ENCODE measurements at regions not wholly inside any gene's neighbourhood (a gene's known extent, or its start where the extent isn't known, plus 50 kb on each side); places are given as distances from the start of the nearest gene placed in this dataset.
"Not testable (repeated sequence)": the region's sequence is repeated elsewhere in the genome, so short reads cannot be mapped to it uniquely, and the experiment has no call there.

DNA sequence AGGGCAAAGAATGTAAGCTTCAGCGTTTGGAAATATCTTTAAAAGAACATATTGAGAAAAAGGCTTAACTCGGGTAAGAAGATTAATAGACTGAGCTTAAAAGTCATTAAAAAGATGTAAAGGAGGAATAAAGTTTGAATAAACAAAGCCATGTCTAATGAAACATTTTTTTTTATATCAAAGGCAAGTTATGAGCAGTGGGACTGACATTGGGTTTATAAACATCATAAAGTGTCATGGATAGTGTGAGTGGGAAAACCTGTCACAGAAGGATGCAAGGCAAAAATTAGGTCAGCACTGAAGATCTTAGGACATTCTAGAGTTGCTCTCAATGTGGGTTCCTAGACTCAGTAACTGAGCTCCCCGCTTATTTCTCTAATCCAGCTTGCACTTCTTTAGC lies 438.0 kb upstream of the CDH11 start:
- DNase-seq, result no peak
- Histone ChIP-seq H3K9me3 (ENCODE audit: control insufficient read depth, low read length) (no peaks in the 10 kb centered on the region), H3K36me3 (ENCODE audit: control insufficient read depth, insufficient read depth, low read length) (no peaks in the 10 kb centered on the region), H3K27me3 (replicated peaks; ENCODE audit: control insufficient read depth, insufficient read depth, low read length, poor library complexity, severe bottlenecking) (no peaks in the 10 kb centered on the region), H3K4me3 (ENCODE audit: insufficient read depth, low read depth, low read length, poor library complexity, severe bottlenecking) (no peak overlapping the region), H3K27ac (ENCODE audit: insufficient read depth, low read length, poor library complexity, severe bottlenecking) (no peak overlapping the region), H3K4me1 (ENCODE audit: control insufficient read depth, insufficient read depth, low read length, poor library complexity, severe bottlenecking) (no peaks in the 10 kb centered on the region)

DNA sequence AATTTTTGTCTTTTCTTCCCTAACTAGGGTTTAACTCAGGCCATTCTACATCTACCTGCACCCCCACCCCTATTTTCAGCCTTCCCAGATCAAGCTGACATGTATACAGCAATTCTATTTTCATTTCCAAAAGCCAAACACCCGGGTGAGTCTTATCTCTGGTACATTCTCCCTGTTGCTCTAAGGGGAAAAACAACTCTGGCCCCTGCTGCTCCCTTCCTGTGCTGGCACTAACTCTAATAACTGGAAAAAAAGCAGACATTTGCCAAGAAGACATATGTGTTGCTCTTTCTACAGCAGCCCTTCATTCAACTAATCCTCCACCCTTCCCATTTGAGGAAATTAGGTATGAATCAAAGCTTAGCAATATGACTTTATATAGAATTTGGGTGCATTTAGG lies 427.8 kb upstream of the CDH11 start:
- not testable (repeated sequence) for DNase-seq; H3K27ac ChIP-seq (ENCODE audit: insufficient read depth, low read length, poor library complexity, severe bottlenecking); H3K4me1 ChIP-seq (ENCODE audit: control insufficient read depth, insufficient read depth, low read length, poor library complexity, severe bottlenecking); H3K36me3 ChIP-seq (ENCODE audit: control insufficient read depth, insufficient read depth, low read length); H3K4me3 ChIP-seq (ENCODE audit: insufficient read depth, low read depth, low read length, poor library complexity, severe bottlenecking); H3K9me3 ChIP-seq (ENCODE audit: control insufficient read depth, low read length); H3K27me3 ChIP-seq (replicated peaks; ENCODE audit: control insufficient read depth, insufficient read depth, low read length, poor library complexity, severe bottlenecking)

DNA sequence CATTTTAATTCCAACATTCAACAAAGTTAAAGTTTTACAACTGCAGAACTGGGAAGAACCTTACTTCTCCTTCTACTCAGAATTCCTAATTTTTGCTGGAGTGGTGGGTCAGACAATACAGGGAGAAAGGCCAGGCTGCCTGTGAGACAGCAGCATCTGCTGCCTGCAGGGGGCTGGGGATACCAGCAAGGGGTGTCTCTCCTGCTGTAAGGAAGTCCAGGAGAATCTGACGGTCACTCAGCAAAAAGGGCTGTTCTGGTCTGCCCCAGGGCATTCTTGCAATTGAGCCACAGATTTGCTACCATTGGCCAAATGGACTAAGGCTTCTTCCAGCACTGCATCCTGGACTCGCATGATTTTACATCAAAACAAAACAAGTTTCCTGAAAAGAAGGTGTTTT lies 426.6 kb upstream of the CDH11 start:
- no peak overlapping the region for H3K27ac ChIP-seq (ENCODE audit: insufficient read depth, low read length, poor library complexity, severe bottlenecking)
- DNase-seq, result no peak

DNA sequence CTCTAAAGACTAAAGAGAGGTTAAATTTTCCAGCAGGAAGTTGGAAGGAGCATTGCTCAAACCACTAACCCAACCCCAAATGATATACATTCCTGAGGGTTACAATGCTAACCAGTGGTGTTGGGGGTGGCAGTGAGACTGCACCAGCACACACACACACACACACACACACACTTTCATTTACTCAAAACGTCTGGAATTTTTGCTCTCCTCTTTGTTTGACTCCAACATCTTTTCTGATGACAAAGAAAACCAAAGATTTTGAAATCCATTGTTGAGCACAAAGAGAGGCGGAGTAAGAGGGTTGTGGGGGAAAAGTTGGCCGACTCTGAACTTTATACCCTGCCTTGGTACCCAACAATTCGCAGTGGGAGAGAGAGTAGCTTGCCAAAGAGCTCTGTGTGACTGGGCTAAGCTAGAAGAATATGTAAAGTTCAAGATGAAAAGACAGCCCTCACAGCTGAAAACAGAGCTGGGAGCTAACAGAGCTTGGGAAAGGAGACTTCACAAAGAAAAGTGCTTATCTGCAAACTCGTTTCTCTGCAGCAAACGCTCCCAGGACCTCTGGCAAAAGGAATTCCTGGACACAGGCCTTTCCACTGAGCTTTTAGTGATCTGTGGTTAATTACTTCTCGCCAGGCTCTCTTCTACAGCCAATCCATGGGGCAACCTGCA lies 426.0 kb upstream of the CDH11 start:
- H3K4me1 ChIP-seq (ENCODE audit: control insufficient read depth, insufficient read depth, low read length, poor library complexity, severe bottlenecking), result no peaks in the 10 kb centered on the region
- H3K36me3 ChIP-seq (ENCODE audit: control insufficient read depth, insufficient read depth, low read length), result no peaks in the 10 kb centered on the region
- DNase-seq, result no peak
- no peaks in the 10 kb centered on the region for H3K27me3 ChIP-seq (replicated peaks; ENCODE audit: control insufficient read depth, insufficient read depth, low read length, poor library complexity, severe bottlenecking)
- no peak overlapping the region for H3K4me3 ChIP-seq (ENCODE audit: insufficient read depth, low read depth, low read length, poor library complexity, severe bottlenecking)
- H3K27ac ChIP-seq (ENCODE audit: insufficient read depth, low read length, poor library complexity, severe bottlenecking), result no peak overlapping the region
- no peaks in the 10 kb centered on the region for H3K9me3 ChIP-seq (ENCODE audit: control insufficient read depth, low read length)

More for the DNA sequence above, 426.6 kb upstream of the CDH11 start:
- H3K9me3 ChIP-seq (ENCODE audit: control insufficient read depth, low read length), result no peaks in the 10 kb centered on the region
- no peaks in the 10 kb centered on the region for H3K4me1 ChIP-seq (ENCODE audit: control insufficient read depth, insufficient read depth, low read length, poor library complexity, severe bottlenecking)
- no peak overlapping the region for H3K4me3 ChIP-seq (ENCODE audit: insufficient read depth, low read depth, low read length, poor library complexity, severe bottlenecking)
- H3K36me3 ChIP-seq (ENCODE audit: control insufficient read depth, insufficient read depth, low read length), result no peaks in the 10 kb centered on the region
- no peaks in the 10 kb centered on the region for H3K27me3 ChIP-seq (replicated peaks; ENCODE audit: control insufficient read depth, insufficient read depth, low read length, poor library complexity, severe bottlenecking)

DNA sequence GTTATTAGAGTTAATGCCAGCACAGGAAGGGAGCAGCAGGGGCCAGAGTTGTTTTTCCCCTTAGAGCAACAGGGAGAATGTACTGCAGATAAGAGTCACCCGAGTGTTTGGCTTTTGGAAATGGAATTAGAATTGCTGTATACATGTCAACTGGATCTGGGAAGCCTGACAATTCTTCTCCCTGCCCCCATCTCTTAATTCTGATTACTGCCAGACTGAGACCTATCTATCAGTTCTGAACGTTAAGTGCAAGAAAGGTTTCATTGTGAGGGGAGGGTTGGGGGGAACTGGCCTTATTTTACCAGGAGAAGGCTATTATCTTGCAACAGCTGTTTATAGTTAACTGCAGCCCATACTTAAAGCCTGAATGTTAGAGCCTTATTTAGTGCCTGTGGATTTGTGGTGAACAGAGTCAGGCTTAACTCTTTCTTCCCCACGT lies 424.5 kb upstream of the CDH11 start:
- Histone ChIP-seq H3K4me1 (ENCODE audit: control insufficient read depth, insufficient read depth, low read length, poor library complexity, severe bottlenecking) (no peaks in the 10 kb centered on the region), H3K4me3 (ENCODE audit: insufficient read depth, low read depth, low read length, poor library complexity, severe bottlenecking) (no peak overlapping the region), H3K27ac (ENCODE audit: insufficient read depth, low read length, poor library complexity, severe bottlenecking) (no peak overlapping the region)

DNA sequence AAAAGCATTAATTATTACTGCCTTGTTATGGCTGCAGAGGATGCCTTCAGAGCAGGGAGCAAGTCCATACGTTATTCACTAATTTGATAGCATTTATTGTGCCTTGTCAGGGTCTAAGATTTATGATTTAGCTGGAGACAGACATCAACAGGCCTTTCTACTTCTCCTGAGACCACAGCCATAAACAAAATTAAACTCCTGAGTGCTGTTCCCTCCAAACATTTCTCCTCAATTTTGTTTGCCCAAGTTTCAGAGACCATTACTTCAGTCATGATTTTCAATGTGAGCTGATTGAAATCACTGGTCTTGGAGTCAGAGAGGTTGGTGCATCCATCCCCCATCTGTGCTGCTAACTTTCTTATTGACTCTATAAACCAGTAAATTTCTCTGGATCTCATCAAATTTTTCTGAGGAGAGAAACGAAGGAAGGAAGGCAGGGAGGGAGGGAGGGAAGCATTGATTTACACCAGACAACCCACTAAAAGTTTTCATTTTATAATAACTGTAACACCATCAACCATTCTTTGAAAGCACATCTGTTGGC lies 423.6 kb upstream of the CDH11 start:
- no peaks in the 10 kb centered on the region for H3K4me1 ChIP-seq (ENCODE audit: control insufficient read depth, insufficient read depth, low read length, poor library complexity, severe bottlenecking)
- no peaks in the 10 kb centered on the region for H3K36me3 ChIP-seq (ENCODE audit: control insufficient read depth, insufficient read depth, low read length)

More for the DNA sequence above, 424.5 kb upstream of the CDH11 start:
- DNase-seq, result no peak
- Histone ChIP-seq H3K36me3 (ENCODE audit: control insufficient read depth, insufficient read depth, low read length) (no peaks in the 10 kb centered on the region), H3K9me3 (ENCODE audit: control insufficient read depth, low read length) (no peaks in the 10 kb centered on the region), H3K27me3 (replicated peaks; ENCODE audit: control insufficient read depth, insufficient read depth, low read length, poor library complexity, severe bottlenecking) (no peaks in the 10 kb centered on the region)

DNA sequence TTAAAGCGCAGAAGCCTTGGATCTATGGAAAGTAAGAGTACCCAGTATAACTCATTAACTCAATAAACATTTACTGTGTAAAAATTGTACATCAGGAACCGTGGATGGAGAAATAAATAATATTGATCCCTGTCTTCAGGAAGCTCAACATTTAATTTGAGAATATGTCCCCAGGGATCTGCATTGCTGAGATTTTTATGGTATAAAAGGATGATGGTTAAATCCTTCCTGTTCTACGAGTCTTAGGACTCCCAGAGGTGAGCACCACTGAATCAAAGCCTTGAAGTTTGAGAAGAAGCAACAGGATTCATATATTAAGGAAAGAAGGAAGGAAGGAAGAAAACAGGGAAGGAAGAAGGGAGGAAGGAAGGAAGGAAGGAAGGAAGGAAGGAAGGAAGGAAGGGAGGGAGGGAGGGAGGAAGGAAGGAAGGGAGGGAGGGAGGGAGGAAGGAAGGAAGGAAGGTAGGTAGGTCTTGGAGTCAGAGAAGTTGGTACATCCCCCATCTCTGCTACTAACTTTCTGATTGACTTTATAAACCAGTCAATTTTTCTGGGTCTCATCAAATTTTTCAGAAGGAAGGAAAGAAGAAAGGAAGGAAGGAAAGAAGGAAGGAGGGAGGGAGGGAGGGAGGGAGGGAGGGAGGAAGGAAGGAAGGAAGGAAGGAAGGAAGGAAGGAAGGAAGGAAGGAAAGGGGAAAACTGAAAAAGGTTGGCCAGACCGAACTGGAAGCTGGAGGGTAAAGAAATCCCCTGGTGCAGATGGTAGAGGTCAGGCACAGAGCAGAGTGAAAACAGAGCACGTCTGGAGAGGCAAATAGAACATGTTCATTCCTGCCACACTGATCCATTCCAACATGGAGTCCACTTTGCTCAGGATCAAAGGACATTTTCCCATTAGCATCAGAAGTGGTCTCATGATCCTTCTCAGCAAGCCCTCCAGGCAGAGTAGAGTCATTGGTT lies 422.2 kb upstream of the CDH11 start:
- no peaks in the 10 kb centered on the region for H3K36me3 ChIP-seq (ENCODE audit: control insufficient read depth, insufficient read depth, low read length)
- H3K4me1 ChIP-seq (ENCODE audit: control insufficient read depth, insufficient read depth, low read length, poor library complexity, severe bottlenecking), result no peaks in the 10 kb centered on the region
- no peak for DNase-seq
- no peaks in the 10 kb centered on the region for H3K9me3 ChIP-seq (ENCODE audit: control insufficient read depth, low read length)
- no peaks in the 10 kb centered on the region for H3K27me3 ChIP-seq (replicated peaks; ENCODE audit: control insufficient read depth, insufficient read depth, low read length, poor library complexity, severe bottlenecking)
- no peak overlapping the region for H3K27ac ChIP-seq (ENCODE audit: insufficient read depth, low read length, poor library complexity, severe bottlenecking)
- H3K4me3 ChIP-seq (ENCODE audit: insufficient read depth, low read depth, low read length, poor library complexity, severe bottlenecking), result no peak overlapping the region

More for the DNA sequence above, 423.6 kb upstream of the CDH11 start:
- H3K9me3 ChIP-seq (ENCODE audit: control insufficient read depth, low read length), result no peaks in the 10 kb centered on the region
- H3K27ac ChIP-seq (ENCODE audit: insufficient read depth, low read length, poor library complexity, severe bottlenecking), result no peak overlapping the region
- H3K27me3 ChIP-seq (replicated peaks; ENCODE audit: control insufficient read depth, insufficient read depth, low read length, poor library complexity, severe bottlenecking), result no peaks in the 10 kb centered on the region
- H3K4me3 ChIP-seq (ENCODE audit: insufficient read depth, low read depth, low read length, poor library complexity, severe bottlenecking), result no peak overlapping the region
- DNase-seq, result no peak

DNA sequence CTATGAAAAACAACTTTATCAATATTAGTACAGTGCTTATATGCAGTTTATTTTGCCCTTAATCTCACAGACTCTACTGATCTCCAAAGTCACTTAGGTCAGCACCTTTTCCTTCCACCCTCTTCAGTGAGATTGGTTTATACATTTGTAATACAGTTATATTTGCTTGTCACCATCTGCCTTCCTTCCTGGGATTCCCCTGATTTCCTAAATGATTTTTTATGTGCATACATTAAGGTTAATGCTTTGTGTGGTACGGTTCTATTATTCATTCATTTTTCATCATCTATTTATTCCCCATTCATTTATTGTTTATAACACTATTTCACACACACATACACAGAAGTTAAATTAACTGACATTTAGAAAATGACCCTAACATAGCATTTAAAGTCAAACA lies 419.8 kb upstream of the CDH11 start:
- Histone ChIP-seq H3K27ac (ENCODE audit: insufficient read depth, low read length, poor library complexity, severe bottlenecking) (no peak overlapping the region), H3K27me3 (replicated peaks; ENCODE audit: control insufficient read depth, insufficient read depth, low read length, poor library complexity, severe bottlenecking) (no peaks in the 10 kb centered on the region), H3K36me3 (ENCODE audit: control insufficient read depth, insufficient read depth, low read length) (no peaks in the 10 kb centered on the region), H3K4me3 (ENCODE audit: insufficient read depth, low read depth, low read length, poor library complexity, severe bottlenecking) (no peak overlapping the region), H3K9me3 (ENCODE audit: control insufficient read depth, low read length) (no peaks in the 10 kb centered on the region), H3K4me1 (ENCODE audit: control insufficient read depth, insufficient read depth, low read length, poor library complexity, severe bottlenecking) (no peaks in the 10 kb centered on the region)
- no peak for DNase-seq

DNA sequence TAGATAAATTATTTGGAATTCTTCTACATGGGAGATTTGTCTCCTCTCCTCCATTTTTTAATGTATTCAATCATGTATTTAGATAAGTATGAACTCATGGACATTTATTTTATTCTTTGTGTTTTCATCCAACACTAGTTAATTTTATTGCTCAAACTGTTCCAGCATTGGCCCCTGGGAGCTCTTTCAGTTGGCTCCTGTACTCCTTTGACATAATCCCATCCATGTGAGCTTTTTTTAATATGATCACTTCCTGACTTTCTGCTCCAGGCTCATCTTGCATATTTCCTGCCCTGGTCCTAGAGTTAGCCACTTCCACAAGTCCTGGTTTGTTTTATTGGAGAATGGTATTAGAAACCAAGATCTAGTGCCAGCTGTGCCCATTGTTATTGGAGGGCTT lies 419.0 kb upstream of the CDH11 start:
- DNase-seq, result no peak
- Histone ChIP-seq H3K36me3 (ENCODE audit: control insufficient read depth, insufficient read depth, low read length) (no peaks in the 10 kb centered on the region), H3K27me3 (replicated peaks; ENCODE audit: control insufficient read depth, insufficient read depth, low read length, poor library complexity, severe bottlenecking) (no peaks in the 10 kb centered on the region), H3K4me1 (ENCODE audit: control insufficient read depth, insufficient read depth, low read length, poor library complexity, severe bottlenecking) (no peaks in the 10 kb centered on the region), H3K9me3 (ENCODE audit: control insufficient read depth, low read length) (no peaks in the 10 kb centered on the region), H3K27ac (ENCODE audit: insufficient read depth, low read length, poor library complexity, severe bottlenecking) (no peak overlapping the region), H3K4me3 (ENCODE audit: insufficient read depth, low read depth, low read length, poor library complexity, severe bottlenecking) (no peak overlapping the region)

DNA sequence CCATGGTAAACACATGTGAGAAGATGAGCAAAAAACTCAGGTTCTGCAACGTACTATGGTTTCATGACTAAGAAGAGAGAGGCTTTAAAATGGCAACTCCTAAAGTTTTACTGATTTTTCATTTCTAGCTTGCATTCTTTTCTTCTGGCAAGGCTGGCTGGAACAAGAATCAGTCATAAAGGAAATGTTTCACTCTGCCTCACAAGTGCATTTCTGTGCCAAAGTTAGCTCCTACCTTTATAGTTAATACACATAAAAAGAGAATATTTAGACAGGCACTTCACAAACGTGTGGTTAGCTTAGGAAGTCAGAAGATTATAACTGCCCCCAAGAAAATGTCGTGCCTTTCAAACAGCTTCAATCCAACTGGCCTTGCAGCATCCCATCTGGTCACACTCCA lies 417.1 kb upstream of the CDH11 start:
- Histone ChIP-seq H3K9me3 (ENCODE audit: control insufficient read depth, low read length) (no peaks in the 10 kb centered on the region), H3K4me1 (ENCODE audit: control insufficient read depth, insufficient read depth, low read length, poor library complexity, severe bottlenecking) (no peaks in the 10 kb centered on the region), H3K36me3 (ENCODE audit: control insufficient read depth, insufficient read depth, low read length) (no peaks in the 10 kb centered on the region), H3K27ac (ENCODE audit: insufficient read depth, low read length, poor library complexity, severe bottlenecking) (no peak overlapping the region), H3K4me3 (ENCODE audit: insufficient read depth, low read depth, low read length, poor library complexity, severe bottlenecking) (no peak overlapping the region), H3K27me3 (replicated peaks; ENCODE audit: control insufficient read depth, insufficient read depth, low read length, poor library complexity, severe bottlenecking) (no peaks in the 10 kb centered on the region)
- no peak for DNase-seq
